Uterus (tissue), 3 donors: ENCODE measurements at regions not wholly inside any gene's neighbourhood (a gene's known extent, or its start where the extent isn't known, plus 50 kb on each side); places are given as distances from the start of the nearest gene placed in this dataset.

ENCODE experiments used
- DNase-seq, 2 donors: peaks; one replicate each; pipeline ENCODE4 v3.0.0-alpha.2; 2019 to 2020
- H3K27ac ChIP-seq, 2 donors: fragments of 200-600 bp; sonication (generic); 1 replicate in 1 of 2; 2 replicates in 1 of 2; pipeline ENCODE4 v1.5.1; 2016 to 2018
- H3K27me3 ChIP-seq, 2 donors: fragments of 200-600 bp; sonication (generic); one replicate each; pipeline ENCODE4 v1.5.1; 2018 to 2019; ENCODE audit warnings: control low read depth in 1 of 2
- H3K36me3 ChIP-seq, 2 donors: fragments of 200-600 bp; sonication (generic); one replicate each; pipeline ENCODE4 v1.5.1; 2019; ENCODE audit warnings: control low read depth in 1 of 2
- H3K4me1 ChIP-seq, 2 donors: fragments of 200-600 bp; sonication (generic); one replicate each; pipeline ENCODE4 v1.5.1; 2018 to 2019; ENCODE audit warnings: control low read depth in 1 of 2
- H3K4me3 ChIP-seq, 2 donors: fragments of 200-600 bp; sonication (generic); 1 replicate in 1 of 2; 2 replicates in 1 of 2; pipeline ENCODE4 v1.5.1; 2018 to 2019; ENCODE audit warnings: mild to moderate bottlenecking in 1 of 2
- H3K9me3 ChIP-seq, 2 donors: fragments of 200-600 bp; sonication (generic); one replicate each; pipeline ENCODE4 v1.5.1; 2019; ENCODE audit warnings: control low read depth in 1 of 2
- CTCF ChIP-seq, 4 experiments: fragments of 200-600 bp in 2 of 4; fragments of 450-650 bp in 2 of 4; sonication (generic) in 2 of 4; IDR thresholded peaks; one replicate each; pipeline ENCODE4 v1.5.1; 2016 to 2019; ENCODE audit warnings: antibody characterized with exemption in 4 of 4, mild to moderate bottlenecking in 2 of 4, moderate library complexity in 1 of 4
- POLR2A ChIP-seq, 2 donors: fragments of 450-650 bp; IDR thresholded peaks; one replicate each; pipeline ENCODE4 v1.6.1; 2016; ENCODE audit warnings: antibody characterized with exemption in 2 of 2, mild to moderate bottlenecking in 1 of 2, moderate library complexity in 1 of 2
- intact Hi-C: fragments of 100-400 bp; cut with DNase I; formaldehyde crosslinking; loops from one replicate; pipeline ENCODE4 v1.15.1; 2023; ENCODE audit warnings: low total_unique reads
- donor health status: DM: yes; HTN: yes; CAD: no.

GRCh38 chr1:96238426-96238825 is 483.2 kb upstream of the PTBP2 start:
- no peaks in the 10 kb centered on the region for H3K27me3 ChIP-seq
- H3K4me1 ChIP-seq: no peaks in the 10 kb centered on the region
- no peak for DNase-seq
- H3K4me3 ChIP-seq: no peak overlapping the region
- H3K9me3 ChIP-seq: no peaks in the 10 kb centered on the region
- no peak overlapping the region for H3K27ac ChIP-seq
- intact Hi-C loops: loop anchor here (5.0 kb wide), 1 partner anchor 1809 kb away; no protein-coding TSS in a partner anchor
- TF ChIP-seq POLR2A (IDR thresholded peaks at IDR 0.05) (no peak), CTCF (IDR thresholded peaks at IDR 0.05) (no peak)
- no peaks in the 10 kb centered on the region for H3K36me3 ChIP-seq

GRCh38 chr1:96240438-96240837 is 481.1 kb upstream of the PTBP2 start:
- intact Hi-C loops: no loop called here
- DNase-seq: no peak
- H3K9me3 ChIP-seq: no peaks in the 10 kb centered on the region
- no peak overlapping the region for H3K4me3 ChIP-seq
- H3K27ac ChIP-seq: no peak overlapping the region
- TF ChIP-seq POLR2A (IDR thresholded peaks at IDR 0.05): no peak
- TF ChIP-seq CTCF (IDR thresholded peaks at IDR 0.05): no peak
- H3K36me3 ChIP-seq: no peaks in the 10 kb centered on the region
- no peaks in the 10 kb centered on the region for H3K27me3 ChIP-seq
- no peaks in the 10 kb centered on the region for H3K4me1 ChIP-seq

- Histone ChIP-seq H3K4me1 (no peaks in the 10 kb centered on the region), H3K36me3 (no peaks in the 10 kb centered on the region), H3K27me3 (no peaks in the 10 kb centered on the region), H3K4me3 (no peak overlapping the region), H3K27ac (peak overlapping the region in 1 of 2 donors; percentile 17), H3K9me3 (no peaks in the 10 kb centered on the region)
- TF ChIP-seq POLR2A (IDR thresholded peaks at IDR 0.05): no peak
- TF ChIP-seq CTCF (IDR thresholded peaks at IDR 0.05): no peak
- DNase-seq: no peak
- intact Hi-C loops: no loop called here
Observed at GRCh38 chr1:96253246-96254035, 468.1 kb upstream of the PTBP2 start.

DNA sequence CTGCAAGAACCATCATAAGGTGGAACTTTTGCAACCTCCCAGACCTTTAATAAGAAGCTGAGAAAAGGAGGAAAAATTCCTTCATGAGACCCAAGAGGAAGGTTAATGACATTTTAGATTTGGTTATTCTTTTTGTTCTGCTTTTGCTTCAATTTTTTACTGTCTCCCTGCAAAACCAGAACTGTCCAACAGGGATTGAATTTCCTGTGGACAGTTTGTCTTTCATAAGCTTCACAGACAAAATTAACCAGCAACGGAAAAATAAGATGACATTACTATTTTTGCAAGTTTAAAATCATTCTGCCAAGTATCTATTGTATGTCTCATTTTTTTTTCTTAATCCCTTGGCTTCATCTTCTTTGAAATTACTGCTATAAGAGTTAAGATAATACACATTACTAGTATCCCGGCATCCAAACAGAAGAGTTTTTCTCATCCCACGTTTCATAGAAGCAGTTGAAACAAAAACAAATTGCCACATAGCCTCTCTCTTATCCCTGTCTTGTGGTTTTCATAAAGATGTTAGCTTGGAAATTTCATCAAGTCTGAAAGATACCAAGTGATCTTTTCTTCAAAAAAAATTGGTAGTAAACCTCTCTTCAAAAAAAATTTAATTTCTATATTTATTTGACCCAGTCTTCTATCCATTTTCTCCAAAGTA is 465.3 kb upstream of the PTBP2 start:
- H3K4me3 ChIP-seq: no peak overlapping the region
- H3K27me3 ChIP-seq: no peaks in the 10 kb centered on the region
- no peaks in the 10 kb centered on the region for H3K36me3 ChIP-seq
- intact Hi-C loops: no loop called here
- no peaks in the 10 kb centered on the region for H3K4me1 ChIP-seq
- H3K27ac ChIP-seq: peak overlapping the region in 1 of 2 donors; percentile 5
- DNase-seq: no peak
- H3K9me3 ChIP-seq: no peaks in the 10 kb centered on the region
- TF ChIP-seq POLR2A (IDR thresholded peaks at IDR 0.05): no peak
- no peak for TF ChIP-seq CTCF (IDR thresholded peaks at IDR 0.05)

DNA sequence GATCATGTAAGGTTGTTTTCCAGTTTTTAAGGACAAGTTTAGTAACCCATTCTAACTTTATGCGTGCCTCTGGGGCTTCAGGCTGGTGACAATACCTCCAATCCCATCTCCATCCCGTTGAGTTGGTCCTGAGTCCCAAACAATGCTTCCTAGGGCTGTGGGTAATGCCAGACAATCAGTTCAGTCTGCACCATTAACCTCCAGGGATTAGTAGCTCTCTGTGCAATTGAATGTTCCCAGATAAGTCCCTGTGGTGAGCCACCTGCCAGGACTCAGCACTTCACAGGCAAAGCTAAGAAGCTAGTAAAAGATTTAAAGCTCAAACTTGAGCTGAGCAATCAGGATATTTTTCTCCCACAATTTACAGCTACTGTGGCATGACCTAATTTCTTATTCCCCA is 462.2 kb upstream of the PTBP2 start:
- Histone ChIP-seq H3K27ac (no peak overlapping the region), H3K4me3 (no peak overlapping the region), H3K4me1 (no peaks in the 10 kb centered on the region), H3K9me3 (peaks cover 0 to 2% of the 10 kb centered on the region in 2 donors), H3K27me3 (no peaks in the 10 kb centered on the region), H3K36me3 (no peaks in the 10 kb centered on the region)
- DNase-seq: no peak
- TF ChIP-seq POLR2A (IDR thresholded peaks at IDR 0.05) (no peak), CTCF (IDR thresholded peaks at IDR 0.05) (no peak)
- intact Hi-C loops: no loop called here
